SK-N-SH (cell line): ENCODE measurements at regions not wholly inside any gene's neighbourhood (a gene's known extent, or its start where the extent isn't known, plus 50 kb on each side); places are given as distances from the start of the nearest gene placed in this dataset.

Experiments
- CTCF ChIA-PET: fragments of 300-600, 350-600 bp; formaldehyde crosslinking; extraction: SDS; loops from one replicate; lab custom pipeline; 2021; lab: Yijun Ruan, JAX
- POLR2A ChIA-PET: fragments of 350-600 bp; sonication (Branson Sonifier 250); formaldehyde crosslinking; extraction: SDS; loops from one replicate; lab custom pipeline; 2020; ENCODE audit warnings: antibody characterized with exemption, inconsistent platforms; lab: Yijun Ruan, JAX
- DNase-seq: peaks from one replicate; pipeline ENCODE4 v3.0.0; 2012
- H2AFZ ChIP-seq: fragments of 200-600 bp; sonication (generic); 2 replicates; pipeline ENCODE4 v1.8.1; 2016; ENCODE audit warnings: antibody characterized with exemption, mild to moderate bottlenecking, low read depth
- H3F3A ChIP-seq: fragments of 200-600 bp; sonication (generic); replicated peaks from 2 replicates; pipeline ENCODE3; 2016; ENCODE audit warnings: antibody characterized with exemption, mild to moderate bottlenecking; ENCODE audit not compliant: insufficient read depth
- H3K27ac ChIP-seq, 2 experiments: fragments of 200-500 bp in 1 of 2; fragments of 200-600 bp in 1 of 2; sonication (Bioruptor generic) in 1 of 2; sonication (generic), shearing (Covaris generic) in 1 of 2; 2 replicates each; pipeline versions ENCODE4 v1.5.1 to v1.6.1; 2014 to 2016; ENCODE audit warnings: low read depth in 2 of 2, inconsistent platforms in 1 of 2, low read length in 1 of 2, mild to moderate bottlenecking in 1 of 2, mixed read lengths in 1 of 2
- H3K27me3 ChIP-seq: fragments of 200-600 bp; sonication (generic), shearing (Covaris generic); 2 replicates; pipeline ENCODE4 v1.6.1; 2016; ENCODE audit warnings: mixed run types; ENCODE audit not compliant: insufficient read depth
- H3K36me3 ChIP-seq, 2 experiments: fragments of 200-500 bp in 1 of 2; fragments of 200-600 bp in 1 of 2; sonication (Bioruptor generic) in 1 of 2; sonication (generic) in 1 of 2; replicated peaks in 1 of 2; 2 replicates each; pipeline versions ENCODE3 to v1.5.1; 2014 to 2016; ENCODE audit warnings: low read length in 1 of 2, mild to moderate bottlenecking in 1 of 2; ENCODE audit not compliant: insufficient read depth in 2 of 2, control insufficient read depth in 1 of 2
- H3K4me1 ChIP-seq, 2 experiments: fragments of 200-500 bp in 1 of 2; fragments of 200-600 bp in 1 of 2; sonication (Bioruptor generic) in 1 of 2; sonication (generic), shearing (Covaris generic) in 1 of 2; 2 replicates each; pipeline versions ENCODE4 v1.5.1 to v1.6.1; 2014 to 2016; ENCODE audit warnings: low read depth in 1 of 2, low read length in 1 of 2, mixed run types in 1 of 2; ENCODE audit not compliant: insufficient read depth in 2 of 2, control insufficient read depth in 1 of 2
- H3K4me2 ChIP-seq: fragments of 200-600 bp; sonication (generic), shearing (Covaris generic); 2 replicates; pipeline ENCODE4 v1.6.1; 2017; ENCODE audit warnings: mixed run types
- H3K4me3 ChIP-seq, 2 experiments: fragments of 200-500 bp in 1 of 2; fragments of 200-600 bp in 1 of 2; sonication (Bioruptor generic) in 1 of 2; sonication (generic), shearing (Covaris generic) in 1 of 2; 2 replicates each; pipeline versions ENCODE4 v1.5.1 to v1.8.1; 2014 to 2016; ENCODE audit warnings: low read depth in 2 of 2, inconsistent platforms in 1 of 2, low read length in 1 of 2, mild to moderate bottlenecking in 1 of 2, mixed read lengths in 1 of 2, moderate library complexity in 1 of 2
- H3K79me2 ChIP-seq: fragments of 200-600 bp; sonication (generic); 2 replicates; pipeline ENCODE4 v1.8.1; 2017; ENCODE audit warnings: mild to moderate bottlenecking; ENCODE audit not compliant: insufficient read depth
- H3K9ac ChIP-seq: fragments of 200-600 bp; sonication (generic); 2 replicates; pipeline ENCODE4 v1.6.1; 2017; ENCODE audit warnings: mixed run types
- H3K9me2 ChIP-seq: fragments of 200-600 bp; sonication (generic); 2 replicates; pipeline ENCODE4 v1.6.1; 2017; ENCODE audit warnings: mixed run types
- H3K9me3 ChIP-seq: fragments of 200-600 bp; sonication (generic); 2 replicates; pipeline ENCODE4 v1.6.1; 2017; ENCODE audit warnings: mixed run types, mild to moderate bottlenecking, moderate library complexity
- H4K20me1 ChIP-seq: fragments of 200-600 bp; sonication (generic); 2 replicates; pipeline ENCODE4 v1.6.1; 2017; ENCODE audit warnings: mild to moderate bottlenecking, mixed run types; ENCODE audit not compliant: insufficient read depth
- ELF1 ChIP-seq: IDR thresholded peaks from 2 replicates; pipeline ENCODE4 v1.4.0; 2012
- EP300 ChIP-seq, 2 experiments: IDR thresholded peaks; 2 replicates each; pipeline versions ENCODE4 v1.4.0 to v1.6.1; 2012; ENCODE audit warnings: borderline replicate concordance in 1 of 2, low read depth in 1 of 2, low read length in 1 of 2
- EZH2phosphoT487 ChIP-seq: fragments of 200-600 bp; sonication (generic); IDR thresholded peaks from 2 replicates; pipeline ENCODE4 v1.6.1; 2017; ENCODE audit warnings: low read depth, mixed run types, mild to moderate bottlenecking, antibody characterized with exemption, moderate library complexity, borderline replicate concordance
- FOSL2 ChIP-seq: IDR thresholded peaks from 2 replicates; pipeline ENCODE4 v1.4.0; 2012; ENCODE audit warnings: low read depth, mild to moderate bottlenecking, moderate library complexity, borderline replicate concordance
- FOXM1 ChIP-seq: IDR thresholded peaks from 2 replicates; pipeline ENCODE4 v1.4.0; 2012; ENCODE audit warnings: low read depth, mild to moderate bottlenecking
- GABPA ChIP-seq: IDR thresholded peaks from 2 replicates; pipeline ENCODE4 v1.4.0; 2012; ENCODE audit warnings: low read depth, mild to moderate bottlenecking
- GATA2 ChIP-seq: sonication (generic); formaldehyde crosslinking; IDR thresholded peaks from 2 replicates; pipeline ENCODE4 v1.5.0; 2020; ENCODE audit warnings: mild to moderate bottlenecking, missing genetic modification reagents
- JUND ChIP-seq: IDR thresholded peaks from 2 replicates; pipeline ENCODE4 v1.4.0; 2012
- MEF2A ChIP-seq: IDR thresholded peaks from 2 replicates; pipeline ENCODE4 v1.4.0; 2012; ENCODE audit warnings: low read depth, borderline replicate concordance
- MXI1 ChIP-seq: IDR thresholded peaks from 2 replicates; pipeline ENCODE4 v1.6.1; 2012; ENCODE audit warnings: mild to moderate bottlenecking, low read depth, low read length, improper control_type of control experiment
- NFIC ChIP-seq: IDR thresholded peaks from 2 replicates; pipeline ENCODE4 v1.4.0; 2012; ENCODE audit warnings: borderline replicate concordance
- NRF1 ChIP-seq: IDR thresholded peaks from 2 replicates; pipeline ENCODE4 v1.6.1; 2012; ENCODE audit warnings: low read depth, mild to moderate bottlenecking, low read length
- RAD21 ChIP-seq: IDR thresholded peaks from 2 replicates; pipeline ENCODE4 v1.6.1; 2012; ENCODE audit warnings: mild to moderate bottlenecking, low read length
- RCOR1 ChIP-seq: fragments of 150-350 bp; IDR thresholded peaks from 2 replicates; pipeline ENCODE4 v1.6.1; 2017; ENCODE audit warnings: antibody characterized with exemption, low read length
- RFX5 ChIP-seq: IDR thresholded peaks from 2 replicates; pipeline ENCODE4 v1.6.1; 2012; ENCODE audit warnings: mild to moderate bottlenecking, improper control_type of control experiment, low read length
- RXRA ChIP-seq: IDR thresholded peaks from 2 replicates; pipeline ENCODE4 v1.4.0; 2012; ENCODE audit warnings: low read depth, mild to moderate bottlenecking, borderline replicate concordance
- SIN3A ChIP-seq: IDR thresholded peaks from 2 replicates; pipeline ENCODE4 v1.6.1; 2012; ENCODE audit warnings: low read depth, mild to moderate bottlenecking, low read length, moderate library complexity, borderline replicate concordance
- SMC3 ChIP-seq: IDR thresholded peaks from 2 replicates; pipeline ENCODE4 v1.6.1; 2012; ENCODE audit warnings: low read depth, low read length, improper control_type of control experiment
- TCF12 ChIP-seq: IDR thresholded peaks from 2 replicates; pipeline ENCODE4 v1.4.0; 2012
- WGBS: methylation state at CpG from one replicate; pipeline ENCODE4 v1.1.6; 2017; ENCODE audit warnings: low lambda C conversion rate; 5-methylcytosine and 5-hydroxymethylcytosine counted together
- TF ChIP-seq, protein P1 (sequence below): fragments of 150-350 bp; IDR thresholded peaks from 2 replicates; pipeline ENCODE4 v1.6.1; 2016; ENCODE audit warnings: mild to moderate bottlenecking, low read depth, low read length
- TF ChIP-seq, protein P2 (sequence below): IDR thresholded peaks from 2 replicates; pipeline ENCODE4; 2012
- TF ChIP-seq, protein P3 (sequence below): IDR thresholded peaks from 2 replicates; pipeline ENCODE4 v1.4.0; 2012; ENCODE audit warnings: low read depth, borderline replicate concordance
- TF ChIP-seq, protein P4 (sequence below): fragments of 150-350 bp; IDR thresholded peaks from 2 replicates; pipeline ENCODE4 v1.6.1; 2017; ENCODE audit warnings: antibody characterized with exemption, low read length, low read depth, borderline replicate concordance

DNA sequence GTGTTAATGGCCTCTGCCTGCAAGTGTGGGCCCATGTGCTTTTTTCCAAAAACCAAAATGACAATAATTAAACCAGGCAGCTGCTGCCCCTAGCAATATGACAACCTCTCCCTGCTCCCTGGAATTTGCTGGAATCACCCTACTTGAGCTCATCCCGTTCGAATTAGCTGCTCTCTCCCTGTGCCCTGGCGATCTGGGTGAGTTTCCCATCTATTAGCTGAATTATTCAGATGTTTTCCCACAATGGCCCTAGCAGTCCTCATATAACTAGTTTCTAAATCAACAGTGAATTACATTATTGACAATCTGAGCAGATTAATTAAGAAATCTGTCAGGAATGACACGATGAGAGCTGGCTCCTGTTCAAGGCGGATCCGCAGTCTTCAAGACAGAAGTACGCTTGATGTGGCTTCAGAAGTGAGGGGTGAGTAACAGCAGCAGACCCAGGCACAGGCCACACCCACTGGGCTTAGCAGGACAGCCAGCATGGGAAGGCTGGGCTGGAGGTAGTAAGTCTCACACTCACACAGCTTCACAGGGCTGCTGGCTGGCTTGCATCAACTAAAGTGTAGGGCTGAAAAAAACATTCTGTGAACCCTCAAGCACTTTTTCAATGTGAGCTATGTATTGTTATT lies 366.2 kb upstream of the ID2 start:
- Histone ChIP-seq H3K9me2 (no peaks in the 10 kb centered on the region), H3K27me3 (no peaks in the 10 kb centered on the region), H3K4me1 (peaks cover 0 to 17% of the 10 kb centered on the region in 2 experiments; a peak in 3 of 4 replicates), H3K36me3 (no peaks in the 10 kb centered on the region), H2AFZ (no peak overlapping the region), H3K9ac (no peak overlapping the region), H3K4me2 (no peak overlapping the region), H4K20me1 (no peaks in the 10 kb centered on the region), H3K4me3 (no peak overlapping the region), H3F3A (no peaks in the 10 kb centered on the region), H3K9me3 (no peaks in the 10 kb centered on the region), H3K27ac (no peak overlapping the region), H3K79me2 (no peaks in the 10 kb centered on the region)
- DNase-seq, result no peak
- ChIA-PET CTCF (no interaction called here), POLR2A (interaction anchor here (1.1 kb wide), 1 partner anchor 224 kb away, joined by 3 read pairs; no protein-coding TSS in a partner anchor)
- no peak for TF ChIP-seq MEF2A
- TF ChIP-seq FOXM1, result no peak
- no peak for TF ChIP-seq MXI1
- TF ChIP-seq, protein P1, sequence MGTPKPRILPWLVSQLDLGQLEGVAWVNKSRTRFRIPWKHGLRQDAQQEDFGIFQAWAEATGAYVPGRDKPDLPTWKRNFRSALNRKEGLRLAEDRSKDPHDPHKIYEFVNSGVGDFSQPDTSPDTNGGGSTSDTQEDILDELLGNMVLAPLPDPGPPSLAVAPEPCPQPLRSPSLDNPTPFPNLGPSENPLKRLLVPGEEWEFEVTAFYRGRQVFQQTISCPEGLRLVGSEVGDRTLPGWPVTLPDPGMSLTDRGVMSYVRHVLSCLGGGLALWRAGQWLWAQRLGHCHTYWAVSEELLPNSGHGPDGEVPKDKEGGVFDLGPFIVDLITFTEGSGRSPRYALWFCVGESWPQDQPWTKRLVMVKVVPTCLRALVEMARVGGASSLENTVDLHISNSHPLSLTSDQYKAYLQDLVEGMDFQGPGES, result no peak
- TF ChIP-seq JUND, result no peak
- no peak for TF ChIP-seq RCOR1
- TF ChIP-seq, protein P2, sequence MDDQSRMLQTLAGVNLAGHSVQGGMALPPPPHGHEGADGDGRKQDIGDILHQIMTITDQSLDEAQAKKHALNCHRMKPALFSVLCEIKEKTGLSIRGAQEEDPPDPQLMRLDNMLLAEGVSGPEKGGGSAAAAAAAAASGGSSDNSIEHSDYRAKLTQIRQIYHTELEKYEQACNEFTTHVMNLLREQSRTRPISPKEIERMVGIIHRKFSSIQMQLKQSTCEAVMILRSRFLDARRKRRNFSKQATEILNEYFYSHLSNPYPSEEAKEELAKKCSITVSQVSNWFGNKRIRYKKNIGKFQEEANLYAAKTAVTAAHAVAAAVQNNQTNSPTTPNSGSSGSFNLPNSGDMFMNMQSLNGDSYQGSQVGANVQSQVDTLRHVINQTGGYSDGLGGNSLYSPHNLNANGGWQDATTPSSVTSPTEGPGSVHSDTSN, result no peak
- TF ChIP-seq TCF12, result no peak
- no peak for TF ChIP-seq EZH2phosphoT487
- TF ChIP-seq ELF1, result no peak
- no peak for TF ChIP-seq NRF1
- TF ChIP-seq NFIC, result no peak
- TF ChIP-seq, protein P3, sequence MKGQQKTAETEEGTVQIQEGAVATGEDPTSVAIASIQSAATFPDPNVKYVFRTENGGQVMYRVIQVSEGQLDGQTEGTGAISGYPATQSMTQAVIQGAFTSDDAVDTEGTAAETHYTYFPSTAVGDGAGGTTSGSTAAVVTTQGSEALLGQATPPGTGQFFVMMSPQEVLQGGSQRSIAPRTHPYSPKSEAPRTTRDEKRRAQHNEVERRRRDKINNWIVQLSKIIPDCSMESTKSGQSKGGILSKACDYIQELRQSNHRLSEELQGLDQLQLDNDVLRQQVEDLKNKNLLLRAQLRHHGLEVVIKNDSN, result no peak
- no peak for TF ChIP-seq FOSL2
- no peak for TF ChIP-seq RAD21
- WGBS, result 78% methylated on average over 7 of the region's 7 CpGs

DNA sequence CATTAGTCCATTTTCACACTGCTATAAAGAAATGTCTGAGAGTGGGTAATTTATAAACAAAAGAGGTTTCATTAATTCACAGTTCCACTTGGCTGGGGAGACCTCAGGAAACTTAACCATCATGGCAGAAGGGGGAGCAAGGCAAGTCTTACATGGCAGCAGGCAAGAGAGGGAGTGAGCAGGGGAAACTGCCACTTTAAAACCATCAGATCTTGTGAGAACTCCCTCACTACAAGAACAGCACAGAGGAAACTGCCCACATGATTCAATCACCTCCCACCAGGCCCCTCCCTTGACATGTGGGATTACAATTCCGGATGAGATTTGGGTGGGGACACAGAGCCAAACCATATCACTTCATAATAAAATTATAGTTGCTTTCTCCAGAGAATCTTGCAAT lies 365.5 kb upstream of the ID2 start:
- 50% methylated on average over 1 of the region's 1 CpG for WGBS
- Histone ChIP-seq H3K9ac (no peak overlapping the region), H3K36me3 (no peaks in the 10 kb centered on the region), H3K79me2 (no peaks in the 10 kb centered on the region), H3K9me2 (no peaks in the 10 kb centered on the region), H4K20me1 (no peaks in the 10 kb centered on the region), H3K27me3 (no peaks in the 10 kb centered on the region), H3K4me2 (no peak overlapping the region), H3K27ac (no peak overlapping the region), H3F3A (no peaks in the 10 kb centered on the region), H2AFZ (no peak overlapping the region), H3K9me3 (no peaks in the 10 kb centered on the region), H3K4me3 (no peak overlapping the region), H3K4me1 (peaks cover 0 to 17% of the 10 kb centered on the region in 2 experiments; a peak in 3 of 4 replicates)
- DNase-seq, result no peak
- no peak for TF ChIP-seq TCF12
- no peak for TF ChIP-seq FOSL2
- TF ChIP-seq GATA2, result no peak
- TF ChIP-seq EP300 (IDR thresholded peaks at IDR 0.05; ENCODE audit: borderline replicate concordance in 1 of 2, low read depth in 1 of 2, low read length in 1 of 2), result no peak
- TF ChIP-seq, protein P4, sequence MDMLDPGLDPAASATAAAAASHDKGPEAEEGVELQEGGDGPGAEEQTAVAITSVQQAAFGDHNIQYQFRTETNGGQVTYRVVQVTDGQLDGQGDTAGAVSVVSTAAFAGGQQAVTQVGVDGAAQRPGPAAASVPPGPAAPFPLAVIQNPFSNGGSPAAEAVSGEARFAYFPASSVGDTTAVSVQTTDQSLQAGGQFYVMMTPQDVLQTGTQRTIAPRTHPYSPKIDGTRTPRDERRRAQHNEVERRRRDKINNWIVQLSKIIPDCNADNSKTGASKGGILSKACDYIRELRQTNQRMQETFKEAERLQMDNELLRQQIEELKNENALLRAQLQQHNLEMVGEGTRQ, result no peak
- no peak for TF ChIP-seq SIN3A
- no peak for TF ChIP-seq RXRA
- no peak for TF ChIP-seq FOXM1
- no peak for TF ChIP-seq SMC3
- no peak for TF ChIP-seq NRF1
- TF ChIP-seq GABPA, result no peak
- TF ChIP-seq RFX5, result no peak
- no peak for TF ChIP-seq MEF2A
- POLR2A ChIA-PET, result interaction anchor here (1.1 kb wide), 1 partner anchor 224 kb away, joined by 3 read pairs; no protein-coding TSS in a partner anchor
- CTCF ChIA-PET, result no interaction called here
